OCI-LY1 (cell line): ENCODE measurements at regions not wholly inside any gene's neighbourhood (a gene's known extent, or its start where the extent isn't known, plus 50 kb on each side); places are given as distances from the start of the nearest gene placed in this dataset.

Experiments used
- H2AFZ ChIP-seq: fragments of 200-600 bp; sonication (generic), shearing (Covaris generic); 2 replicates; pipeline ENCODE4 v1.6.0; 2014; ENCODE audit warnings: antibody characterized with exemption, mild to moderate bottlenecking, low read length
- H3F3A ChIP-seq: fragments of 200-600 bp; sonication (generic), shearing (Covaris generic); 2 replicates; pipeline ENCODE4 v1.6.0; 2014; ENCODE audit warnings: mild to moderate bottlenecking, antibody characterized with exemption, low read length, moderate library complexity; ENCODE audit not compliant: insufficient read depth
- H3K27ac ChIP-seq: fragments of 200-600 bp; sonication (generic); 2 replicates; pipeline ENCODE4 v1.5.1; 2014; ENCODE audit warnings: low read length, mixed run types, mild to moderate bottlenecking, low read depth; ENCODE audit not compliant: poor library complexity, severe bottlenecking
- H3K27me3 ChIP-seq: fragments of 200-600 bp; sonication (generic); 2 replicates; pipeline ENCODE4 v1.6.0; 2014; ENCODE audit warnings: antibody characterized with exemption, mild to moderate bottlenecking, low read length, moderate library complexity; ENCODE audit not compliant: insufficient read depth
- H3K36me3 ChIP-seq: fragments of 200-600 bp; sonication (generic); 2 replicates; pipeline ENCODE4 v1.6.1; 2014; ENCODE audit warnings: mild to moderate bottlenecking, antibody characterized with exemption, low read length, moderate library complexity, mixed read lengths; ENCODE audit not compliant: insufficient read depth
- H3K4me1 ChIP-seq: fragments of 200-600 bp; sonication (generic); 2 replicates; pipeline ENCODE4 v1.5.1; 2014; ENCODE audit warnings: mild to moderate bottlenecking, low read length, moderate library complexity; ENCODE audit not compliant: insufficient read depth, severe bottlenecking
- H3K4me2 ChIP-seq: fragments of 200-600 bp; sonication (generic), shearing (Covaris generic); 2 replicates; pipeline ENCODE4 v1.6.1; 2014; ENCODE audit warnings: low read length
- H3K4me3 ChIP-seq: fragments of 200-600 bp; sonication (generic); 2 replicates; pipeline ENCODE4 v1.5.1; 2014; ENCODE audit warnings: low read length, low read depth, mild to moderate bottlenecking, mixed read lengths; ENCODE audit not compliant: poor library complexity, severe bottlenecking
- H3K79me2 ChIP-seq: fragments of 200-600 bp; shearing (Covaris generic); 2 replicates; pipeline ENCODE4 v1.6.1; 2016; ENCODE audit warnings: mixed run types, low read length, mixed read lengths; ENCODE audit not compliant: insufficient read depth
- H3K9ac ChIP-seq: fragments of 200-600 bp; sonication (generic), shearing (Covaris generic); 2 replicates; pipeline ENCODE4 v1.6.1; 2014; ENCODE audit warnings: mild to moderate bottlenecking, low read length, mixed read lengths
- H3K9me2 ChIP-seq: fragments of 200-600 bp; sonication (generic), shearing (Covaris generic); 2 replicates; pipeline ENCODE4 v1.6.1; 2014; ENCODE audit warnings: low read depth, mild to moderate bottlenecking, low read length, mixed read lengths
- H3K9me3 ChIP-seq: fragments of 200-600 bp; shearing (Covaris generic); 2 replicates; pipeline ENCODE4 v1.6.1; 2014; ENCODE audit warnings: low read length, mixed read lengths
- H4K20me1 ChIP-seq: fragments of 200-600 bp; sonication (generic), shearing (Covaris generic); 2 replicates; pipeline ENCODE4 v1.6.0; 2016; ENCODE audit warnings: mild to moderate bottlenecking, low read length; ENCODE audit not compliant: insufficient read depth
- CTCF ChIP-seq: fragments of 200-600 bp; sonication (generic), shearing (Covaris generic); IDR thresholded peaks from 2 replicates; pipeline ENCODE4 v1.5.1; 2017; ENCODE audit warnings: mild to moderate bottlenecking, antibody characterized with exemption, low read length, moderate library complexity, mixed read lengths
- EZH2 ChIP-seq: fragments of 200-600 bp; sonication (generic), shearing (Covaris generic); IDR thresholded peaks from 2 replicates; pipeline ENCODE4 v1.8.0; 2017; ENCODE audit warnings: borderline replicate concordance, mixed run types, mild to moderate bottlenecking, antibody characterized with exemption, low read length, moderate library complexity, mixed read lengths

- no peak overlapping the region for H3K9ac ChIP-seq
- no peak overlapping the region for H3K4me2 ChIP-seq
- H3K4me3 ChIP-seq = no peak overlapping the region
- no peak overlapping the region for H3K27ac ChIP-seq
- H4K20me1 ChIP-seq = no peaks in the 10 kb centered on the region
- TF ChIP-seq EZH2 (no peak), CTCF (no peak)
- H3K27me3 ChIP-seq = no peaks in the 10 kb centered on the region
- H3K36me3 ChIP-seq = no peaks in the 10 kb centered on the region
- no peaks in the 10 kb centered on the region for H3K9me2 ChIP-seq
- H3K79me2 ChIP-seq = no peaks in the 10 kb centered on the region
- H3F3A ChIP-seq = no peaks in the 10 kb centered on the region
- no peaks in the 10 kb centered on the region for H3K9me3 ChIP-seq
- no peaks in the 10 kb centered on the region for H3K4me1 ChIP-seq
- H2AFZ ChIP-seq = no peak overlapping the region
Observed at GRCh38 chr11:95415837-95416304, 184.9 kb upstream of the SESN3 start.

- Histone ChIP-seq H4K20me1 (no peaks in the 10 kb centered on the region), H3K9me3 (no peaks in the 10 kb centered on the region), H3K27me3 (no peaks in the 10 kb centered on the region), H3K4me2 (no peak overlapping the region), H3K9ac (no peak overlapping the region), H3K9me2 (no peaks in the 10 kb centered on the region), H3F3A (no peaks in the 10 kb centered on the region), H3K4me3 (no peak overlapping the region), H3K79me2 (no peaks in the 10 kb centered on the region), H3K36me3 (no peaks in the 10 kb centered on the region), H2AFZ (no peak overlapping the region), H3K27ac (no peak overlapping the region), H3K4me1 (no peaks in the 10 kb centered on the region)
- TF ChIP-seq EZH2 = no peak
- no peak for TF ChIP-seq CTCF
Observed at GRCh38 chr11:95414217-95414616, 183.2 kb upstream of the SESN3 start.

GRCh38 chr11:95413761-95414160 is 182.8 kb upstream of the SESN3 start:
- Histone ChIP-seq H3K79me2 (no peaks in the 10 kb centered on the region), H3K9ac (no peak overlapping the region), H3K9me3 (no peaks in the 10 kb centered on the region), H3K27me3 (no peaks in the 10 kb centered on the region), H3K27ac (no peak overlapping the region), H3K36me3 (no peaks in the 10 kb centered on the region), H3F3A (no peaks in the 10 kb centered on the region), H3K4me3 (no peak overlapping the region), H3K4me2 (no peak overlapping the region), H3K9me2 (no peaks in the 10 kb centered on the region), H3K4me1 (no peaks in the 10 kb centered on the region), H4K20me1 (no peaks in the 10 kb centered on the region), H2AFZ (no peak overlapping the region)
- TF ChIP-seq EZH2 (no peak), CTCF (no peak)
